GM19395 (cell line): ENCODE measurements at regions not wholly inside any gene's neighbourhood (a gene's known extent, or its start where the extent isn't known, plus 50 kb on each side); places are given as distances from the start of the nearest gene placed in this dataset.
"Not testable (repeated sequence)": the region's sequence is repeated elsewhere in the genome, so short reads cannot be mapped to it uniquely, and the experiment has no call there.

ENCODE experiments used
- ATAC-seq: cut with Tn5 transposase; IDR thresholded peaks from one replicate; pipeline ENCODE4 v1.9.1; 2021; ENCODE audit warnings: mild to moderate bottlenecking, moderate library complexity; ENCODE audit not compliant: unreplicated experiment

DNA sequence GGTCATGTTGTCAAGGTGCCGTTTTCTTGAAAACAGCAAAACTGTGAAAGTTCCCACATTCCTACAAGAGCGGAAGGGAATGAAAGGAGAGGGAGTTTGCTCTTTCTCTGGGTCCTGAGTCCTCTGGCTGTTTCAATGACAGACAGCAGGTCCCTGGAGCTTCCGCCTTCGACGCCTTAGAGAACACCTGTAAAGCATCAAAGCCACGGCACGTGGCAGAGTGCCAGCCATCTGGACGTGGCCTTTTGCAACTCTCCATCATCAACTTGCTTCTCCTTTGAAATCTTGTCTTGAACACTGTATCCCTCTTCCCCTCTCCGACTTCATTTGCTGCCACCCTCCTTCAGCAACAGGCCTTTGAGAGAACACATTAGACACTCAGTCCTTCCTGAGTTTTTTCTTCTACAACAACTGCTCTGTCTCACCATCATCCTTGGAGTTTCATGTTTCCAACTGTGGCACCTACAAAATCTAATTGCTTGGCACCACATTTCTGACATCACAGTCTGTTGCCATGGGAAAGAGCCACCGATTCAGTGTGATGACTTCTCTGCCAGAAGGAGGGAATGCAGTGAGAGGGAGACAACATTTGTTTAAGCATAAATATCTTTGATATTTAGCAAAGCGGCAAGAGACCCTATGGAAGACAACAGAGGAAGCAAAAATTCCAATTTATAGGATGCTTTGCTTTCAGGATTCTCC is 204.9 kb upstream of the PTER start:
- no peak for ATAC-seq

DNA sequence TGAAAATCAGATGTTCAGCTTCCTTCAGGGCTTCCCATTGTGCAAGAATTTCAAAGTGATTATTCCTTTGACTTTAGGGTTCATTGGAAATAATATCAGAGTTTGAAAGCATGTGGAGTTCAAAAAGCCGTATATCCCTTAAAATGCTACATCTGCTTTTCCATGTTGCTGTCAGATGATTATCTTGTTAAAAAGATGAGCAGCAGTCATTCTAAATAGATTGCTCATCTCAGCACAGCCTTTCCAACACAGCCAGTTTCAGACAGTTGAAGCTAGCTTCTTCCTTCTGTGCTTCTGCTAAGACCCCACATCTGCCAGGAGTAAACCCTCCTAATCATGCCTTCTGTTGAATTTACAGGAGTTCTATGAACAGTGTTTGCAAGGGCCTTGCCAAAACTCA is 204.4 kb upstream of the PTER start:
- no peak for ATAC-seq

DNA sequence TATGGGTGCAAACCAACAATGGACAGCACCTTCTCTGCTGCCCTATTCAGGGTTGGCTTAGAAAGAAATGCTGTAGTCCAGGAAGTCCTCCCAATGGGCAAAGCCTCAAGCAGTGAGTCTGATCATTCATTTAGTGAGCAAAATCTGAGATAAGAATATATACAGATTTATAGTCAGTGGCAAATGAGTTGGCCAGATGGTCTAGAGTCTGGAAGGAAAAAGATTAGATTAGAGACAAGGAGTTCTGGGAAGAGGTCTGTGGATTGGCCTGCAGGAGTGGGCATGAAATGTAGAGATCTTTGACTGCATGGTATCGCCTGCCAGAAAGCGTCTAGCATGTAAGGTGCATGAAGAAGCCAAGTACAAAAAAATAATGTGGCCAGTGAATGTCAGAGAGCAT is 201.9 kb upstream of the PTER start:
- no peak for ATAC-seq

DNA sequence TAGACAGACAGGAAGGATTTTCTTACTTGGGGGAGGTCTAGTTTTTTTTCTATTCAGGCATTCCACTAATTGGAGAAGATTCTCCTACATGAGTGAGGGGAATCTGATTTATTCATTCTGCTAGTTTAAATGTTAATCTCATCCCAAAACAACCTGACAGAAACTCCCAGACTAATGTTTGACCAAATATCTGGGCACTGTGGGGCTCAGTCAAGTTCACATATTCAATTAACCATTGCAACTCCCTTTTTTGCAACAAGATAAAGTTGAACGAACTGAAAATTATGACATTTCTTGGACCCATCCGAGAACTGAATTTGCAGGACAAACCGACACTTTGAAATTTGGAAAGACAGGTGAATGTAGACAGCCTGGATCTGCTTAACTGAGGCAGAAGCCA is 194.4 kb upstream of the PTER start:
- ATAC-seq: no peak

DNA sequence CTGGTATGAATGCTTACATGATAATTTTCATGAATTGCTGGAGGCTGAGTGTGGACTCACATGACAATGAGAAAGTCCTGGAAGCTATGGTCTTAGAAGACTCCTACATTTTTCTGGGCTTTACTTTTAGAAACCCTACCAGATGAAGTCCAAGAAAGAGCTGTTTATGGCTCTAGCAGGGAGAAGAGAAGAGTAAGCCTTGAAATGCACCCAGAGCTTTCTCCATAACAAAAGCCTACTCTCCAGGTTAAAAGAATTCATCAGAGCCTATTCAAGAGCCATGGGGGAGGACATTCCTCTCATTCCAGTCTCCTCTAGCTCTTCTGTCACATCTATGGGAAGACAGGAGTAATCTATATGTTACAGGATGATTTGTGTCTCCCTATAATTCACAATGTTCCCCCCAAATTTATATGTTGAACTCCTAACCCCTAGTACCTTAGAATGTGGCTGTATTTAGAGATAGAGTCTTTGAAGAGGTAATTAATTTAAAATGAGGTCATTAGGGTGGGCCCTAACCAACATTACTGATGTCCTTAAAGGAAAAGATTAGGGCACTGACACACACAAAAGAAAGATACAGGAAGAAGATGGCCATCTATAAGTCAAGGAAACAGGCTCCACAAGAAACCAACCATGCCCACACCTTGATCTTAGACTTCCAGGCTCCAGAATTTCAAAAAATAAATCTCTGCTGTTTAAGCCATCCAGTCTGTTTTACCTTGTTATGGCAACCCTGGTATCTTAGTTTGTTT is 193.8 kb upstream of the PTER start:
- ATAC-seq: no peak

DNA sequence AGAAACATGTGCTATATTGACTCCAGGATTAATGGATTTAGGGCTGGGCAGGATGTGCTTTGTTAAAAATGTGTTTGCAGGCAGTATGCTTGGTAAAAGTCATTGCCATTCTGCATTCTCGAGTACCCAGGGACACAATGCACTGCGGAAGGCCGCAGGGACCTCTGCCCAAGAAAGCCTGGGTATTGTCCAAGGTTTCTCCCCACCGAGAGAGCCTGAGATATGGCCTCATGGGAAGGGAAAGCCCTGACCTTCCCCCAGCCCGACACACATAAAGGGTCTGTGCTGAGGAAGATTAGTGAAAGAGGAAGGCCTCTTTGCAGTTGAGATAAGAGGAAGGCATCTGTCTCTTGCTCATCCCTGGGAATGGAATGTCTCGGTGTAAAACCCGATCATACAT is 186.7 kb upstream of the PTER start:
- ATAC-seq: not testable (repeated sequence)

DNA sequence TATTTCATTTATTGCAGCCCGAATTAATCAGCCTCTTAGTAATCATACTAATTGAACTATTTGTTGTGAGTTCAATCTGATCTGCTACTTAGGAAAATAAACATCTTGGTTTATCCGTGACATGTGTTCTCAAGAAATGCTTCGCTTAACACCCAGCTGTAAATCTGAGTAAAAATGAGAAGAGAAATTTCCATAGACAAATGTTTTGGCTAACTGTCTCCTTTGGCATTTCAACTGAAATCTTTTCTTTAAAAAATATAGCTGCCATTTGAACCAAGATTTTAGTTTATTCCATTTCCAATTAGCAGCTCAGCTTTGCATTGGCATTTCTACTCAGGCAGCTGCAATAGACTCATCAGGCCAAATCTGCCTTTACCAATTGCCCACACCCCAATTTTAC is 180.5 kb upstream of the PTER start:
- no peak for ATAC-seq

DNA sequence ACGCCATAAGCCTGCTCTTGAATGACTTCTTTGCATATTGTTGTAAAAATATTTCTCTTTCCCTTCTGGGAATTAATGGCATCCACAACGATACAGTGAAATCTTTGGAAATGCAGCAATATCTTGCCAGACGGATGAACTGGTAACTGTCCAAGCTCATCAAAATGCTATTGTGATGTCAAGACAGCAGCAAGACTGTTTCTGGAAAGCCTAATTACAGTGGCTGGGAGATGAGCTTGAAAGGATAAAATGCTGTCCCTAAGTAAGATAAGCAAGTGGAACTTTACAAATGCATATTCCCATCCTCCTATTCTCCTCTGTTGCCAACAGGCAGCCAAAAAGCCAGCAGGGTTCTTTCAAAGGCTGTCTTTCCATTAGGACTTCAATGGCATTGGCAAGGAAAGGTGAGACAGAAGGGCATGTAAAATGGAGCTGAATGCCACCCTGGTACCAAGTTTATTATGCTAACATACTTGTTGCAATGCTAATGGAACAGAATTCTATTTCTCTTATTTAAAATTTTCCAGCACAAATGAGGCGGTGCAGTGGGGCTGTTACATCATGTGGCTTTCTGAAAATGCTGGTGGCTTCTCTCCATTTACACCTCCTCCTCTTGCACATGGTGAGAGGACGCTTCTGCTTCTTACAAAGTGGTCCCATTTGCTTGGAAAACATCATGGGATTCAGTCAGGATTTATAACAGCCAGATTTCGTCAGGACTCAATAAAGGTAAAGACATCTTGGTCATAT is 178.3 kb upstream of the PTER start:
- ATAC-seq: no peak

DNA sequence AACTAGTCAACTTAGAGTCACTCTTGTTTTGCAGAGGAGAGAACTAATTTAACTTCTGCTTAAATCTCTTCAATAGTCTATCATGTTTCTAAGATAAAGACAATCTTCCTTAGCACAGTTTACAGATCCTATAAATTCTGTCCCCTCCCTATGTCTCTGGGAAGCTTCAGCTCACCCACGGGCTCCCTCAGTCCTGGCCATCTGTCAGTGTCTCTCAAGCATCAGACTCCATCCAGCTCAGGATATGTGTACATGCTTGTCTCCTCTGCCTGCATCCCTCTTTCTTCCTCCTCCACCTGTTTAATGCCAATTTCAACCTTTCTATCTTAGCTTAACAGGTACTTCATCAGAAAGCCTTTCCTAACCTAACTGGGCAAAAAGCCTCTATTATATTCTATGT is 177.1 kb upstream of the PTER start:
- no peak for ATAC-seq

DNA sequence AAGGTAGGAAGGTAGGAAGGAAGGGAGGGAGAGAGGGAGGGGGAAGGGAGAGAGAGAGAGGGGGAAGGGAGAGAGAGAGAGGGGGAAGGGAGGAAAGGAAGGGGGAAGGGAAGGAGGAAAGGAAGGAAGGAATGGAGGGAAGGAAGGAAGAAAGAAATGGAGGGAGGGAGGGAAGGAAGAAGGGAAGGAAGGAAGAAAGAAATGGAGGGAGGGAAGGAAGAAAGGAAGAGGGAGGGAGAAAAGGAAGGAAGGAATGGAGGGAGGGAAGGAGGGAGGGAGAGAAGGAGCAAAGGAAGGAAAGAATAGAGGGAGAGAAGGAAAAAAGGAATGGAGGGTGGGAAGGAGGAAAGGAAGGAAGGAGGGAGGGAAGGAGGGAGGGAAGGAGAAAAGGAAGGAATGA is 176.4 kb upstream of the PTER start:
- ATAC-seq: no peak

DNA sequence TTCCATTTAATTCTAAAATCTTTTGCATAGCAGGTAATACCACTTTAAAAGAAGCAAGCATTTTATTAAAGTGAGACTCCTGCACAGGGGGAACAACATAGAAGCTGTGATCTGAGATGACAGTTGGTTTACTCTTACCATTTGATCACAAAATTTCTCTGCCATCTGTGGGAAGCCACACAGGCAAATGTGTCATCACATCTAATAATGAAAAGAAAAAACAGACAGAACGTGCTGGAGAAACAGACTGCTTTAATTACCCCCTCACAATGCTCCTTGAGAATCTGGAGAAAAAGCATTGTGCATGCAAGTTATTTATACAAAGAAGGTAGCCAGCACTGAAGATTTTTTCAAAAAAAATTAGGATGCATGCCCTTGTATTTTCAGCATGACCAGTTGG is 165.2 kb upstream of the PTER start:
- no peak for ATAC-seq

DNA sequence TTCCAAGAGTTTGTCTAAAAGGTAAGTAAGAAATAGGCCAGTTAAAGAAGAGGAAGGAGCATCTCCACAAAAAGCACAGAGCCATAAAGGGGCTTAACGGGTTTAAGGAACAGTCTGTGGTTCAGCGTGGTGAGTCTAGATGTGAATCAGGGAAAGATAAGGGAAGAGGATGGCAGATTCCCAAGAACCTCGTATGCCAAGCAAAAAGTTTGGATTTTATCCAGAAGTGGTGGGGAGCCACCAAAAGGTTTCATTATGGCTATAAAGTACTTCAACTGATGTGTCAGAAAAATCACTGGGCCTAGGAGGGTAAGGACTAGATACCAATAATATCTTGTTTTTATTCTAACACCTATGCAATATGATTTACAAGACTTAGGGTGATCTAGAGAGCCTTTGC is 161.9 kb upstream of the PTER start:
- ATAC-seq: no peak

DNA sequence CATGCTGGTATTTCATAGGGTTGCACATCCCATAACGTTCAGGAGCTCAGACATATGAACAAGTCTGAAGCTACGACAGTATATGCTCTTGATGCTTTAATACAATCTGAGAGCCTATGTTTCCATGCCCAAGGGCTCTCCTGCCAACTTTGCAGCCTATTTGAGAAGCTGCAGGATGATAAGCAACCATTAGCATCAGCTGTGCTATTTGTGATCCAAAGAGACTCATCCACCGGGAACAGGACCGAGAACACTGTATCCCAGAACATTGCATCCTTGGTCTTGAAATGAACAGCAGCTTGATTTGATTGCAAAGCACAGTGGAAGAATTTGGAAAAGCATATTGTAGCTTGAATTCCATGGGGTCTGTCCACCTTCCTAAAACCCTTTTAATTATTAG is 156.2 kb upstream of the PTER start:
- ATAC-seq: no peak

DNA sequence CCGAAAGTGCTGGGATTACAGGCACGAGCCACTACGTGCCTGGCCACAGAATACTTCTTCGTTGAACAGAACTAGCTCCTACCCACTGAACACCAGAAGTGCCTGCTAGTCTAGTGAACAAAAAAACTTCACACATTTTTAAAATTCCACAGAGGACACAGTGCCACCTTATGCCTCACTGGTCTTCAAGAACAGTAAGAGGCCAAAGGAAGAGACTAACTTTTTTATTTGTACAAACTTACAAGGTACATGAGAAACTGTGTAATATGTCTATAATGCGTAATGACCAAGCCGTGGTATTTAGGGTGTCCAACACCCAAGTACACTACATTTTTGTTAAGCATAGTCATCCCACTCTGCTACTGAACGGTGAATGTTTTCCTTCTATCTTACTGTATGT is 144.4 kb upstream of the PTER start:
- ATAC-seq: no peak

DNA sequence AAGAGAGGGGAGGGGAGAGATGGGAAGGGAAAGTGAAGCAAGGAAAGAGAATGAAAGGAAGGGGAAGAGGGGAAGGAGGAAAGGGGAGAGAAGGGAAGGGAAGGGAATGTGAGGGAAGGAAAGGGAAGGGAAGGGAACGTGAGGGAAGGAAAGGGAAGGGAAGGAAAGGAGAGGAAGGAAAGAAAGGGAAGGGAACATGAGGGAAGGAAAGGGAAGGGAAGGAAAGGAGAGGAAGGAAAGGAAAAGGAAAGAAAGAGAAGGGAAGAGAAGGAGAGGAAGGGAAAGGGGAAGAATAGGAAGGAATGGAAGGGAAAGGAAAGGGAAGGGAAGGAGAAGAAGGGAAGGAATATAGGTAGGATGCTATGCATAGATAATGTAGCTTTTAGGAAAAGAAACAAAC is 139.7 kb upstream of the PTER start:
- no peak for ATAC-seq

DNA sequence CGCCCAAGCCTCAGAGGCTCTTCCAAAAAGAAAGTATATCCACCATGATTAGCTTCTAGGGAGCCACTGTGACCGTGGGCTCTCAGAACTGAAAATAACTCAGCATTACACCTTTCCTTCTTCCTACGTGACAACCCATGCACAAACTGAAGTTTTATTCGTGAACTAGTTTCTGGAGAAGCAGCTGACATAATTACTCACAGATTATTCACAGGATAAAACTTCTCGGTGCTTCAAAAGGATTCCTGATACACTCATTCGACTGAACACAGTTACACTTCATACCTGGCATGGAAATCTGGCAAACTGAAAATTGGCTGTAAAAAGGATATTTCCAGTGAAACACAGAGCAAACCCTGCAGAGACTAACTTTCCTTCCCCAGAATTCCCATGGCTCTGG is 139.2 kb upstream of the PTER start:
- no peak for ATAC-seq

DNA sequence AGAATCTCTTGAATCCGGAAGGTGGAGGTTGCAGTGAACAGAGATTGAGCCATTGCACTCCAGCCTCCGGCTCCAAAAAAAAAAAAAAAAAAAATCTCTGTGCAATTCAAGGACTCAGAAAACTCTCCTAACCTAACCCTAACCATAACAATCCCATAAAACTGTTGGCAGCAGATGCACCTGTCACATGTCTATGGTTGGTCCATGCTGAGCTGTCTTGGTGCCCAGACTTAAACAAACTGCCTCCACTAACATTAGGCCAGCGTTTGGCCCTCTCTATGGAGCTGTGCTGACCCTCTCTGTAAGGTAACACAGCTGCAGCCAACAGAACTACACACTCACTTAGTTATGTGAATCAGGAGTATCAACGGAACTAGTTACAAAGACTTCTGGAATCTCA is 132.5 kb upstream of the PTER start:
- no peak for ATAC-seq

DNA sequence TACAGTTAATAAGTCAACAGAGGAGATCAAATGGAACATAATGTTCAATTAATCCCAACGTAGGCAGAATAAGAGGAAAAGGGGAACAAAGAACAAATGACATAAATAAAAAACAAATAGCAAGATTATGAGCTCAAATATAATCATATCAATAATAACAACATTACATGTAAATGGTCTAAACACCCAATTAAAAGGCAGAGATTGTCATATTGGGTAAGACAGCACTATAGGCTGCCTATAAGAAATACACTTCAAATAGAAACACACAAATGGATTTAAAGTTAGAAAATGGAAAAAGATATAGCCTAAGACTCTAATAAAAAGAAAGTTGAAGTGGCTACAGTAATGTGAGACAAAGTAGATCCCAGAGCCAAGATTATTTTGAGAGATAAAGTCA is 126.4 kb upstream of the PTER start:
- ATAC-seq: no peak

DNA sequence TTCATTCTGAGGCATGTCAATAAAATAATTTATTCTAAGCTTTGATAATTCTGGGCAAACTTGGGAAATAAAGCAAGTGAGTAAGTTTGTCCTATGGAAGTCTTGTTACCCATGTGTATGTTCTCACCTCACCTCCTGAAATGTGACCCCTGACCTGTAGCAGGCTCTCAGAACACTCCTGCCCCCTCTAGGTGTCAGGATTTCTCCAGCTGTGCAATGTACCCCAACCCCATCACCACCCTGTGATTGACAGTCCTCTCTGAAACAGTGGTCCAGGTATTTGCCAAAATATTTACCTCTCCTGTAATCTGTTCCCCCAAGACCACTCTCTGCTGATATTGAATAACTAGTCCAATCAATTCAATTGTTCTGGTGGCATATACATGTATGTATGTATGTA is 122.6 kb upstream of the PTER start:
- ATAC-seq: no peak

DNA sequence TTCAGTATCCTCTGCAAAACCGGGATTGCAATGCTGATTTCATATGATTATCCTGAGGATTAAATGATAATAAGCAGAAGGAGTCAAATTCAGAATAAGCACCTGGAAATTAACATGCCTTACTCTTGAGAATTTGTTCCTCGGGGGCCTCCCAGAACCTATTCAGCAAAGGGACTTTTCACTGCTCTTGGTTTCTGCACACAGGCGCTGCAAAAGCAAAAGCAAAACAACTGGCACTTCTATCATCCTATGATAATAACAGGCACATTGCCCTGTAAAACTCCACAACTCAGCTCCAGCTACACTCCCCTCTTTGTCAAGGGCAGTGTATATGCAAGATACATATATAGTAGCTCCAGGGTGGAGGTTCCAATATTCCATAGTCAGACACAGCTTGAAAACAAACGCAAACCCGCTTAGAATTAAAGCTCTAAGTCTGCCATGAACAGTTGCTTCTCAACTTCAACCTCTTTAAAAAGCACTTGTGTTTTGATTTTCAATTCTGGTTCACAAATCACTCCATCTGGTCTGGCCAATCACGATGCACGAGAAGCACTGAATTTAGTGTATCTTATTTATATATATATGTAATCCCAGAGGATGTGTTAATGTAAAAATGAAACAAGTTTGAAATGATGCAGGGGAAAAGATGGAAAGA is 119.9 kb upstream of the PTER start:
- no peak for ATAC-seq

DNA sequence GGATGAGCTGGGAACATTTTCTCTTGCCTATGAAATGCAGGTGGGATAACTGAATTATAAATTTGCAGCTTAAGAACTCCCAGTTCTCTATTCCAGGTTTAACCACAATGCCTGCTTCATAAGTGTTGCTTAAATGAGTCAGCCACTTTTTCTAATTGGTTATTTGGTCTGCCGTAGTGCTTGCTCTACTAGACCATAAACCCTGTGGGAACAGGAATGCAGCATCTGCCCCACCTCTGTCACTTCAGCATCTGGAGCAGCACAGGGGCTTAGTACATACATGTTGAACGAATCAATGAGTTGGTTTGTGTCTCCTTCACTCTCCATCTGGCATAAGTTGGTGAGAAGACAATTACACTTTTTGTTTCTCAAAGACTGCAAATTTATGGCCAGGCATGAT is 95.2 kb upstream of the PTER start:
- ATAC-seq: no peak

DNA sequence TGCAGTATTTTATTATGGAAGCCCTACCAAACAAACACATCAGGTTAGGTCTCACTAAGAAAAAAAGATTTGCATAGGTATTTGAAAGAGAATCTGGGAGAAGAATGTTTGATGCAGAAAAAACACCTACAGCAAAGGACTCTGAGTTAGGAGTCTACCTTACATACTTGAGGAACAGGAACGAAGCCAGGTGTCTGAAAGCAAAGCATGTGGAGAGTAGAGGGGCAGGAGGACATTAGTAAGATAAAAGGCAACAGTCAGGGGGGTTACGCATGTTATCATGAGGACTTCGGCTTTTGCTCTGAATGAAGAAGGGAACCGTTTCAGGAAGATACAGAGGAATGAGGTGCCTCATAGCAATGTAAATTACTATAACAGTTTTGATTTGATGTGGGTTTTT is 87.9 kb upstream of the PTER start:
- no peak for ATAC-seq
